Thyroid gland (tissue), 4 donors: ENCODE measurements at regions not wholly inside any gene's neighbourhood (a gene's known extent, or its start where the extent isn't known, plus 50 kb on each side); places are given as distances from the start of the nearest gene placed in this dataset.
"Not testable (repeated sequence)": the region's sequence is repeated elsewhere in the genome, so short reads cannot be mapped to it uniquely, and the experiment has no call there.

ENCODE experiments used
- POLR2A ChIP-seq, 2 donors: fragments of 450-650 bp; IDR thresholded peaks; one replicate each; pipeline ENCODE4 v1.6.1; 2017; ENCODE audit warnings: antibody characterized with exemption in 2 of 2, mild to moderate bottlenecking in 2 of 2, moderate library complexity in 1 of 2
- TF ChIP-seq, protein P1 (sequence below), 6 experiments: fragments of 200-600 bp in 3 of 6; fragments of 450-650 bp in 3 of 6; sonication (generic) in 3 of 6; IDR thresholded peaks; one replicate each; pipeline ENCODE4 v1.5.1; 2016 to 2019; ENCODE audit warnings: antibody characterized with exemption in 6 of 6, mild to moderate bottlenecking in 2 of 6, inconsistent platforms in 1 of 6, moderate library complexity in 1 of 6

DNA sequence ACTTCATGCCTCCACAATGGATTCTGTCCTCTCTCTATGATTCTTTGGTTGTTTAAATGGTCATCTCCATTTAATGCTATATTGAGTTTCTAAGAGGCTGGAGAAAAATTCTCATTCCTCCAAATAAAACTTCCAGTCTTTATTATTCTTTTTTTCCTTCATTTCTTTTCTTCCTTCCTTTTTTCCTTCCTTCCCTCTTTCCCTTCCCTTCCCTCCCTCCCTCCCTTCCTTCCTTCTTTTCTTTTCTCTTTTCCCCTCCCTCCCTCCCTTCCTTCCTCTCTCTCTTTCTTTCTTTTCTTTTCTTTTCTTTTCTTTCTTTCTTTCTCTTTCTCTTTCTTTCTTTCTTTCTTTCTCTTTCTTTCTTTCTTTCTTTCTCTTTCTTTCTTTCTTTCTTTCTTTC lies 386.1 kb upstream of the PROX1 start:
- TF ChIP-seq, protein P1, sequence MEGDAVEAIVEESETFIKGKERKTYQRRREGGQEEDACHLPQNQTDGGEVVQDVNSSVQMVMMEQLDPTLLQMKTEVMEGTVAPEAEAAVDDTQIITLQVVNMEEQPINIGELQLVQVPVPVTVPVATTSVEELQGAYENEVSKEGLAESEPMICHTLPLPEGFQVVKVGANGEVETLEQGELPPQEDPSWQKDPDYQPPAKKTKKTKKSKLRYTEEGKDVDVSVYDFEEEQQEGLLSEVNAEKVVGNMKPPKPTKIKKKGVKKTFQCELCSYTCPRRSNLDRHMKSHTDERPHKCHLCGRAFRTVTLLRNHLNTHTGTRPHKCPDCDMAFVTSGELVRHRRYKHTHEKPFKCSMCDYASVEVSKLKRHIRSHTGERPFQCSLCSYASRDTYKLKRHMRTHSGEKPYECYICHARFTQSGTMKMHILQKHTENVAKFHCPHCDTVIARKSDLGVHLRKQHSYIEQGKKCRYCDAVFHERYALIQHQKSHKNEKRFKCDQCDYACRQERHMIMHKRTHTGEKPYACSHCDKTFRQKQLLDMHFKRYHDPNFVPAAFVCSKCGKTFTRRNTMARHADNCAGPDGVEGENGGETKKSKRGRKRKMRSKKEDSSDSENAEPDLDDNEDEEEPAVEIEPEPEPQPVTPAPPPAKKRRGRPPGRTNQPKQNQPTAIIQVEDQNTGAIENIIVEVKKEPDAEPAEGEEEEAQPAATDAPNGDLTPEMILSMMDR (IDR thresholded peaks at IDR 0.05), result not testable (repeated sequence)
- not testable (repeated sequence) for TF ChIP-seq POLR2A (IDR thresholded peaks at IDR 0.05)
